ENCODE measurements at regions not wholly inside any gene's neighbourhood (a gene's known extent, or its start where the extent isn't known, plus 50 kb on each side); places are given as distances from the start of the nearest gene placed in this dataset.

DNA sequence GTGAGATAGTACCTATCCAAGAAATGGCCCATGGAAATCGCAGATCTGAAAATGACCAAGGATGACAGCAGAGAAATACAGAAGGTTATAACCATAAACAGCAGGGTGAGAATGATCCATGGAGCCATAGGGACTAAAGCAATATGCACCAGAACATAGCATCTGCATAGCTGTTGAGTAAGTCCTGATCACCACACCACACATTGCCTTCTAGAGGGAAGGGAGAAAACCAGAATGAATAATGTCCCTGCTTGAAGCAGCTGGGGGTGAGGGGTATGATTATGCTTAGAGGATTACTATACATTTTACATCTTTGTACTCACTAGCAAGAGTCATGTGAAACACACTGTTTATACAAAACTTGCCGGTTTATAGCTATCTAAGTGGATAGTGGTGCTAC is 350.4 kb downstream of the MBD2 start:
- H3K23me2 ChIP-seq (ENCODE audit: insufficient read length, low read depth, low read length, poor library complexity, severe bottlenecking) = no peaks in the 10 kb centered on the region
- H3K4me2 ChIP-seq (ENCODE audit: insufficient read depth, insufficient read length, low read length) = no peak overlapping the region
- no peak overlapping the region for H3K9ac ChIP-seq (ENCODE audit: extremely low read depth, insufficient read length, low read length)
- no peak overlapping the region for H3K14ac ChIP-seq (ENCODE audit: insufficient read depth, low read length)
- H2BK20ac ChIP-seq (ENCODE audit: low read depth, low read length, poor library complexity, severe bottlenecking) = no peak overlapping the region
- peaks cover 8 to 12% of the 10 kb centered on the region in 2 experiments for H3K4me1 Mint-ChIP-seq
- H3K4me1 ChIP-seq (ENCODE audit: insufficient read depth, low read length) = no peaks in the 10 kb centered on the region
- no peak overlapping the region for H2BK5ac ChIP-seq (ENCODE audit: insufficient read length, low read length)
- H4K20me1 ChIP-seq (ENCODE audit: control insufficient read depth, insufficient read depth, insufficient read length) = no peaks in the 10 kb centered on the region
- H2BK15ac ChIP-seq (ENCODE audit: low read depth, low read length) = no peak overlapping the region
- H3K9me3 ChIP-seq (ENCODE audit: control insufficient read depth, low read depth, low read length) = no peaks in the 10 kb centered on the region
- H3K9me3 Mint-ChIP-seq = no peaks in the 10 kb centered on the region
- no peaks in the 10 kb centered on the region for H3K27me3 ChIP-seq (ENCODE audit: insufficient read depth, low read length)
- no peak overlapping the region for H3K23ac ChIP-seq (ENCODE audit: insufficient read length, low read depth, low read length)
- no peak overlapping the region for H4K5ac ChIP-seq (ENCODE audit: insufficient read length, low read depth, low read length)
- no peak overlapping the region for H4K8ac ChIP-seq (replicated peaks; ENCODE audit: insufficient read length, low read depth, low read length)
- TF ChIP-seq, protein P1, sequence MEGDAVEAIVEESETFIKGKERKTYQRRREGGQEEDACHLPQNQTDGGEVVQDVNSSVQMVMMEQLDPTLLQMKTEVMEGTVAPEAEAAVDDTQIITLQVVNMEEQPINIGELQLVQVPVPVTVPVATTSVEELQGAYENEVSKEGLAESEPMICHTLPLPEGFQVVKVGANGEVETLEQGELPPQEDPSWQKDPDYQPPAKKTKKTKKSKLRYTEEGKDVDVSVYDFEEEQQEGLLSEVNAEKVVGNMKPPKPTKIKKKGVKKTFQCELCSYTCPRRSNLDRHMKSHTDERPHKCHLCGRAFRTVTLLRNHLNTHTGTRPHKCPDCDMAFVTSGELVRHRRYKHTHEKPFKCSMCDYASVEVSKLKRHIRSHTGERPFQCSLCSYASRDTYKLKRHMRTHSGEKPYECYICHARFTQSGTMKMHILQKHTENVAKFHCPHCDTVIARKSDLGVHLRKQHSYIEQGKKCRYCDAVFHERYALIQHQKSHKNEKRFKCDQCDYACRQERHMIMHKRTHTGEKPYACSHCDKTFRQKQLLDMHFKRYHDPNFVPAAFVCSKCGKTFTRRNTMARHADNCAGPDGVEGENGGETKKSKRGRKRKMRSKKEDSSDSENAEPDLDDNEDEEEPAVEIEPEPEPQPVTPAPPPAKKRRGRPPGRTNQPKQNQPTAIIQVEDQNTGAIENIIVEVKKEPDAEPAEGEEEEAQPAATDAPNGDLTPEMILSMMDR (conservative IDR thresholded peaks at IDR 0.05) = no peak
- H3K79me1 ChIP-seq (ENCODE audit: insufficient read depth, low read depth, low read length, poor library complexity, severe bottlenecking) = no peaks in the 10 kb centered on the region
- H3K18ac ChIP-seq (ENCODE audit: insufficient read length, low read depth, low read length) = no peak overlapping the region
- no peak overlapping the region for H3K4ac ChIP-seq (ENCODE audit: low read depth, low read length)
- no peaks in the 10 kb centered on the region for H3K79me2 ChIP-seq (ENCODE audit: insufficient read depth, low read length)
- H3K27ac ChIP-seq (ENCODE audit: insufficient read length, low read depth, low read length) = no peak overlapping the region
- no peak overlapping the region for H2BK12ac ChIP-seq (ENCODE audit: insufficient read length, low read depth, low read length)
- H3K56ac ChIP-seq (ENCODE audit: insufficient read length, low read depth, low read length) = no peak overlapping the region
- no CpG with 5 or more reads among the region's 2 CpGs for WGBS (ENCODE audit: extremely low coverage, insufficient read length, low lambda C conversion rate)
- no peak overlapping the region for H2AK5ac ChIP-seq (ENCODE audit: insufficient read length, low read length)
- no peaks in the 10 kb centered on the region for H3K27me3 Mint-ChIP-seq (ENCODE audit: low read depth)
- no peaks in the 10 kb centered on the region for H3K36me3 Mint-ChIP-seq (ENCODE audit: insufficient read depth in 1 of 3, low read depth in 3 of 3)
- H3K27ac Mint-ChIP-seq = no peak overlapping the region
- no peak for DNase-seq
- H3K4me3 Mint-ChIP-seq = no peak overlapping the region
- H2AFZ ChIP-seq (ENCODE audit: low read length) = no peak overlapping the region
- no peak overlapping the region for H2BK120ac ChIP-seq (ENCODE audit: low read depth, low read length, poor library complexity, severe bottlenecking)
- no peak overlapping the region for H3T11ph ChIP-seq (ENCODE audit: low read length)
- no peak overlapping the region for H4K91ac ChIP-seq (ENCODE audit: insufficient read length, low read depth, low read length)

Measured in H9 (cell line).